HG03196 (cell line): ENCODE measurements at regions not wholly inside any gene's neighbourhood (a gene's known extent, or its start where the extent isn't known, plus 50 kb on each side); places are given as distances from the start of the nearest gene placed in this dataset.
"Not testable (repeated sequence)": the region's sequence is repeated elsewhere in the genome, so short reads cannot be mapped to it uniquely, and the experiment has no call there.

Experiments
- ATAC-seq: cut with Tn5 transposase; IDR thresholded peaks from one replicate; pipeline ENCODE4 v1.9.1; 2021; ENCODE audit not compliant: unreplicated experiment

GRCh38 chr13:44668688-44669087, 92.6 kb upstream of the TSC22D1 start:
- ATAC-seq, result no peak

- ATAC-seq, result no peak
These were observed 91.8 kb upstream of the TSC22D1 start for GRCh38 chr13:44667943-44668342.

DNA sequence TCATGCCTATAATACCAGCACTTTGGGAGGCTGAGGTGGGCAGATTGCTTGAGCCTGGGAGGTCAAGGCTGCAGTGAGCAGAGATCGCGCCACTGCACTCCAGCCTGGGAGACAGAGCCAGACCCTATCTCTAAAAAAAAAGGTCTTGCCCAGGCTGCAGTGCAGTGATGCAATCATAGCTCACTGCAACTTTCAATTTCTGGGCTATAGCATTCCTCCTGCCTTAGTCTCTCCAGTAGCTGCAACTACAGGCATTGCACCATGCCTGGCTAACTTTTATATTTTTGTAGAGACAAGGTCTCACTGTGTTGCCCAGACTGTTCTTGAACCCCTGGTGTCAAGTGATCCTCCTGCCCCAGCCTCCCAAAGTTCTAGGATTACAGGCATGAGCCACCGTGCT, 90.4 kb upstream of the TSC22D1 start:
- not testable (repeated sequence) for ATAC-seq

DNA sequence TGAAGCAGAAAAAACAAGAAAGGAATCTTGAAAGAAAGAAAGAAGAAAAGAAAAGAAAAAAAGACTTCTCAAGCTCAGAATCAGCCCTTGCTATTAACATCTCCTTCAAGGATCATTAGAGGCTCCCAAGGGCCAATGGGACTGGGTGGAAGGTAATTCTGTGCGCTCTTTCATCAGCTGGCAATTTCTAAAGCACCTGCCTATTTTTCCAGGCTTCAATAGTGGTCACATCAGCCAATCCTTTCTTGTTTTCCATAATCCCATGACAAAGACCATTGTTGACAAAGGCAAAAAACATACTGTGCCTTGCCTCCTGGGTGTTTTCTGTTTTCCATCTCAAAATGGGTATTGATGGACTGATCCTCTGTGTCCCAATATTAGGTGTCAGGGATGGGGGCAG, 88.2 kb upstream of the TSC22D1 start:
- ATAC-seq, result no peak

GRCh38 chr13:44662515-44662914, 86.4 kb upstream of the TSC22D1 start:
- ATAC-seq, result no peak

DNA sequence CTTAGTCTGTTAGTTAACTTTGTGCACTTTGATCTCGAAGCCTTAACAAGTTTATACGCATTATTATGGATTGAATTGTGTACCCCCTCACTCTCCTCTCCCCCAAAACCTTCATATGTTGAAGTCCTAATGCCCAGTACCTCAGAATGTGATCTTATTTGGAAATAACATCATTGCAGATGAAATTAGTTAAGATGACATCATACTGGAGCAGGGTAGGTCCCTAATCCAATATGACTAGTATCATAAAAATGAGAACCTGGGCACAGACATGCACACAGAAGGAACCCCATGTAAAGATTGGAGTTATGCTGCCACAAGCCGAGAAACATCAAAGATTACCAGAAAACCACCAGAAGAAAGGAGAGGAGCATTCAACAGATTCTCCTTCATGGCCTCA, 85.8 kb upstream of the TSC22D1 start:
- no peak for ATAC-seq

DNA sequence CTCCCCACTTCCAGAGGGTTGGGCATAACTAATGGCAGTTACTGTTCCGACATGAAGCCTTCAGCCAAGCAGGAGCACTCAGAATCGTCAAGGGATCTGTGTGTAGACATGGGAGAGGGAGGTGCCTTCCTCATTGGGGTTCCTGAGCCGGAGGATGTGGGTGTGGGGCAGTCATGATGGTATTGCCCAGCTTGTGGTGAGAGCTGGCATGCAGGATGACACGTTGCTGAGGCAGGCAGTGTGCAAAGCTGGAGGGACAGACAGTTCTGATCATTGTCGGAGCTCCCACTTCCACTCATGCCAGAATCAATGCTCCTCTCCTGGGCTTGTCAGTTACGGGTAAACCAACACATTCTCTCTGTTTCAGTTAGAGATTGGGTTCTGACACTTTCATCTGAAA, 83.9 kb upstream of the TSC22D1 start:
- ATAC-seq, result no peak

- no peak for ATAC-seq
These were observed 77.0 kb upstream of the TSC22D1 start for GRCh38 chr13:44652962-44653660.

- no peak for ATAC-seq
These were observed 76.0 kb upstream of the TSC22D1 start for GRCh38 chr13:44652168-44652567.

- ATAC-seq, result no peak
These were observed 75.6 kb upstream of the TSC22D1 start for GRCh38 chr13:44651724-44652123.

DNA sequence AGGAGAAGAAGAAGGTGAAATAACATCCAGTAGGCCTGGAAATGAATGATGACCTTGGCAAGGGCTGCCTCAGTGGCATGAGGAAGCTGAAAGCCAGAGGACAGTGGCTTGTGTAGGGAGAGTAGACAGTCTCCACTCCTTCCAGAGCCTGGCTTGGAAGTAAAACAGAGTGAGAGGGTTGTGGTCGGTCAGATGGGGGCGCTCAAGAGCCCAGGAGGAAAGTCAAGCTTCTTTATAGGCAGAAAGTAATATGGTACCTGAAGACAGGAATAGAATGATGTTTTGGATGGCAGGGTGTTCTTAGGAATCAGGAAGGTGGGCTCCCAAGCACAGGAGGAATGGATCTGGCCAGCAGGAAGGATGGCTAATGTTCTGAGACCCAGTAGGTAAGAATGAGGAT, 75.1 kb upstream of the TSC22D1 start:
- ATAC-seq, result no peak

GRCh38 chr13:44649834-44650233, 73.7 kb upstream of the TSC22D1 start:
- ATAC-seq, result no peak

DNA sequence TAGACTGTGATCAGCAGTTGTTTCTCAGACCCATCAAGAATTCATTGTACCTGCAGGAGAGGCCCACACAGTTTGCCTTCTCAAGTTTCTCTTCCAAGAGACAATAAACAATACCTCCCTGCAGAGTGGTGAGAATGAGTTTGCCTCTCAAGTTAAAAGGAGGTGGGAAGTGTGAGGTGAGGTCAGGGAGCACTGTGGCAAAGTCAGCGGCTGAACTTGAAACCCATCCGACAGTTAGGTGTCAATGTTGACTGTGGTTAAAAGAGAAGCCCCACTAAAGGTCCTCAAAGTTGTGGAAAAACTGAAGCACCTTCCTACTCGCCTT, 72.9 kb upstream of the TSC22D1 start:
- ATAC-seq, result no peak

- ATAC-seq, result no peak
These were observed 72.4 kb upstream of the TSC22D1 start for GRCh38 chr13:44648392-44649103.

- ATAC-seq, result not testable (repeated sequence)
These were observed 71.4 kb upstream of the TSC22D1 start for GRCh38 chr13:44647560-44647959.

DNA sequence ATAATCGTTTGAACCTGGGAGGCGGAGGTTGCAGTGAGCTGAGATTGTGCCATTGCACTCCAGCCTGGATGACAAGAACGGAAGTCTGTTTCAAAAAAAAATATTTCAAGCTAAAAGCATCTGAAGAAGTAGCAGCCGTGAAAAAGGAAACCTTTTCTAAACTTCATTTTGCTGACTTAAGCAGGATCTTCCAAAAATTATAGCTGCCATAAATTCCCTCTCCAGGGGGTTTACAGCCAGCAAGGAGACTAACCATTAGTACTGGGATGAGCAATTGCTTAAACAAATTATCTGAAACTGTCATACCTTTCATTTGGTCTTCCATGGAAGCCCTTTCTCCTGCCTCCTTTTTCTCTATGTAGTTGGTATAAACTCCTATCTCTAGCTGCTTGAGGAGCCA, 69.9 kb upstream of the TSC22D1 start:
- ATAC-seq, result no peak

DNA sequence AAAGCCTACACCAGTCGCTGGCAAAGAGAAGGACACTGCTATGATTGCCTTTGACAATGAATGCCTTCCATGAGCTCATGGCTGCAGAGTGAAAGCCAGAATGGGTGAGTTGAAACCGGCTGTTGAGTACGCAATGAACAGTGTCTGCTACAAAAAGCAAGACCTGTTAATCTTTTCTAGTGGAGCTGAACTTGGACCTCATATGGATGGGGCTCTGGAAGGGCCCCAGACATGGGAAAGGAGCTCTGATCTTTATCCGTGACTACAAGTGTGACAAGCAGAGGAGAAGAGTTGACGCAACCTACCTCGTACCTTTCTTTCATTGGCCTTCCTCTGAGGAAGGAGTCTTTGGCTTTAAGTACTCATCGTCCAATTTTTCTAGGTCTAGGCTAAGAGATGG, 67.1 kb upstream of the TSC22D1 start:
- ATAC-seq, result no peak

GRCh38 chr13:44637581-44637980, 61.5 kb upstream of the TSC22D1 start:
- no peak for ATAC-seq

- no peak for ATAC-seq
These were observed 53.5 kb upstream of the TSC22D1 start for GRCh38 chr13:44629465-44630183.

DNA sequence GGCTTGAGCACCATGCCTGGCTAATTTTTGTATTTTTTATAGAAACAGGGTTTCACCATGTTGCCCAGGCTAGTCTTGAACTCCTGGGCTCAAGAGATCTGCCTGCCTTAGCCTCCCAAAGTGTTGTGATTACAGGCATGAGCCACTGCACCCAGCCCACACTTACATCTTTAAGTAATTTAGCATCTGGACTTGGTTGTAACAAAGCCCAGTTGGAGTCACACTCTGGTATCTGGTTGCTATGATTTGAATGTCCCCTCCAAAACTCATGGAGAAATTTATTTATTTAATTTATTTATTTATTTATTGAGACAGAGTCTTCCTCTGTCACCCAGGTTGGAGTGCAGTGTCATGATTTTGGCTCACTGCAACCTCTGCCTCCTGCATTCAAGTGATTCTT, 52.7 kb upstream of the TSC22D1 start:
- not testable (repeated sequence) for ATAC-seq

- no peak for ATAC-seq
These were observed 51.3 kb upstream of the TSC22D1 start for GRCh38 chr13:44627441-44627840.

DNA sequence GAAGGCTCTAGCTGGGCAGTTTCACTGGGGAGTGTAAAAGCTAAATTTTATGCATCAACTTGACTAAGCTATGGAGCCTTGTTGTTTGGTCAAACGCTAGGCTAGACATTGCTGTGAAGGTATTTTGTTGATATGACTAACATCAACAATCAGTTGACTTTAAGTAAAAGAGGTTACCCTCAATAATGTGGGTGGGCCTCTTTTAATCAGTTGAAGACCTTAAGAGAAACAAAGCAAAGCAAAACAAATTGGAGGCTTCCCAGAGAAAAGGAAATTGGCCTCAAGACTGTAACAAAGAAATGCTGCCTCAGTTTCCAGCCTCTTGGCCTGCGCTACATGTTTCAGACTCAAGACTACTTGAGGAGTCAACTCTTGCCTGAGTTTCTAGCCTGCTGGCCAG, 50.0 kb upstream of the TSC22D1 start:
- ATAC-seq, result no peak
